SKM-1 (cell line): ENCODE measurements at regions not wholly inside any gene's neighbourhood (a gene's known extent, or its start where the extent isn't known, plus 50 kb on each side); places are given as distances from the start of the nearest gene placed in this dataset.
"Not testable (repeated sequence)": the region's sequence is repeated elsewhere in the genome, so short reads cannot be mapped to it uniquely, and the experiment has no call there.

Source experiments
- DNase-seq: peaks from one replicate; lab custom pipeline; 2025; ENCODE audit not compliant: unreplicated experiment; lab: John Stamatoyannopoulos, UW

DNA sequence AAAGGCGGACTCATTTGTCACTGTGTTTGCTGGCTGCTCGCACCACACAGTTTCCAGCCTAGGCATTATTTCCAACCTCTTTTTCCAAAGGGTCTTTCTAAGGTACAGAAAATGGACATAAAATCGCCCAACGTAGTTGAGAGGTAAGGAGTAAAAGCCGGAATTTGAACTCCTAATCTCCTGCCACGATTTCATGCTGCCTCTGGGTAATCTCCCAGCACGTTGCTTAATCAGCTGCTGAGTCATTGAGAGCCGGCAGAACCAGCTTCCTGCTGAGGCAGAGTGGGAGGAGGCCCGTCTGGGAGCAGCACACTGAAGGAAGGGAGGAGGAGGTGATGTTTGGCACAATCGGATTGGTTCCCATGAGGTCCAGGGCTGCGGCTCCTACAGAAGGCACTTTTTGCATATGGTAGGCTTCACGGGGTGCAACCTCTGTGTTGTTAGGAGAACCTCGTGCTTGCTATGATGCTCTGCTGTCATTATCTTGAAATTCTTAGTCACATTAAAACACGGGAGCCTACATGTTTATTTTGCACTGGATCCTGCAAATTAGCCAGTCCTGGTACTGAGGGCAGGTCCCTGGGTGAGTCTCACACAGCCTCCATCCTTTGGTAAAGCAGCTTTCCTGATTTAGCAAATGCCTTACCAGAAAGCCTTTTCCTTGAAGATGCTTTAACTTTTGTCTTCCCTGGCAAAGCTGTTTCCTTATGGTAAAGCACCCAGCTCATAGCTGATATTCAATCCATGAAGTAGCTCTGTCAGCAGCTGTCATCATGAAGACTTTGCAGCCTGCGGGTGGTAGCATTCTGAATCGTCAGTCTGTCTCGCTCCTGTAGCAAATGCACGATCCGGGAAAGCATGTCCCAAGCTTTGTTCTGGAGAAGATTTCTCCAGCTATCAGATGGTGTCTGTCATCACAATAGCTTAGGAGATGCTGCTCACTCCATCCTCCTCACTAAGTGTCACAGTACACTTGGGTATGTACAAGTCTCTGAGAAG lies 191.6 kb upstream of the MSX2 start:
- peak; percentile 88 for DNase-seq

- DNase-seq, result peak; percentile 12
Measured at GRCh38 chr5:174533751-174534241, 190.6 kb upstream of the MSX2 start.

- DNase-seq, result no peak
Measured at GRCh38 chr5:174535669-174536068, 188.7 kb upstream of the MSX2 start.

GRCh38 chr5:174539823-174540222 lies 184.6 kb upstream of the MSX2 start:
- not testable (repeated sequence) for DNase-seq

- DNase-seq, result no peak
Measured at GRCh38 chr5:174542037-174542436, 182.3 kb upstream of the MSX2 start.

DNA sequence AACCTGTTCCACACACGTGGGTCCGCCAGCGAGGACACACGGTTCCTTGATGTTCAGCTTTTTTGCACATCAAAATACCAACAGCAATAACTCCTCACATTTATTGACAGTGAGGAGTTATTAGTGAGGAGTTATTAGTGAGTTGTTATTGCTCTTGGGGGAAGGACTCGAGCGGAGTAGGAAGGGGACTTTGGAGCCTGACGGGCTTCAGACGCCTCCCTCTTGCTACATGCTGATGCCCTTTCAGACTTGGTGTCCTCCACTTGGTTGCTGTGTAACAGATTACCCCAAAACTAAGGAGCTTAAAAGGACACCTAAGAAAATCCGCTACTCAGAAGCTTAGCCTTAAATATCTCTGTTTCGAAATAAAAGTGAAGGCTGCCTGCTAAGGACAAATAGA lies 181.9 kb upstream of the MSX2 start:
- DNase-seq, result no peak

DNA sequence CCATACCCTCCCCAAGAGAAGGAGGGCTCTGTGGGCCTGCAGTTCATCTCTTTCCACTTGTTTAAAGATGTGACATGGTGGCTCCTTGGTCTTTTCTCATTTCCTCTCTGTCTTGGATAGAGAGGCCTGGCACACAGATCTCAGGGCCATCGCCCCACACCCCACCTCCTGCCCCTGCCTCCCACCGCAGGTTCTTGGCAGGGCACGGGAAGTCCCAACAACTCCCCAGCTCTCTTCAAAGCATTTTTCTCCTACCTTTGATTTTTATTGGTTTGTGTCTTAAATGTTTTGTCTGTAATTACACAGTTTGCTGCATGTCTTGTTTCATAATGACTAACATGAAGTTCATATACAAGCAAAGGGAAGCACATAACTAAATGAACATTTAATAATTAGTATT lies 178.5 kb upstream of the MSX2 start:
- DNase-seq, result no peak

GRCh38 chr5:174547814-174548213 lies 176.6 kb upstream of the MSX2 start:
- DNase-seq, result no peak

DNA sequence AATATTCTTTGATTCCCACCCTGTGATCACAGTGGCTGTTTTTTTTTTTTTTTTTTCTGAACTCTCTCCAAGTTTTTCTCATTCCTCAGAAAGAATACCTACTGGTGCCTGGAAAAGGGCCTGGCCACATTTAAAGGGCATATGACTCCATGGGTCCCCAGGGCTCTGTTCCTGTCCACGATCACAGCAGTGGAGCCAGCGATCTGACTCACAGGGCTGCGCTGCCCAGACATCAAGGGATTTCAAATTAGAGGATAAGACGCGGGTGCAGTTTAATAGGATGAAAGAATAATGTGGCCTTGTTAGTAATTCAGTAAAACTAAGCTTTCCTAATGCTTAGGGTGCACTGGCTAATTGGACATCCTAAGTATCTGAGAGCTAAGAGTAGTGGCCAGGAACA lies 175.1 kb upstream of the MSX2 start:
- no peak for DNase-seq

- no peak for DNase-seq
Measured at GRCh38 chr5:174550026-174550425, 174.4 kb upstream of the MSX2 start.

GRCh38 chr5:174552428-174552827 lies 172.0 kb upstream of the MSX2 start:
- no peak for DNase-seq

DNA sequence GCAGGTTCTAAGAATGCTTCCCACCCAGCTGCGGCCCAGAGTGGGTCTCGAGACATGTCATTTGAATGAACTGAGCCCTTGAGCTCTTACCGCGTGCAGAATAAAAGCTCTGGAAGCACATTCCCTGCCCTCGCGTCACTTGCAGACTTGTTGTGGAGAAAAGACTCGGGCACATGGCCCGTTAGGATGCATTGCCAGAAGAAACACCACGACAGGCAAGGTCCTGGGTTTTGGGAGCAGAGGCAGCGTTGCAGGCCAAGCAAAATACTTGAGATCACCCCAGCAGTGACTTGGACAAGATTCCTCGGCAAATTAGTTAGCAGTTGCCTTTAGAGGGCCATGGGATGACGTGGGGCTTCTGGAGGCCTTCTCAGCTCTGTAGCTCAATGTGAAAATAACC lies 170.8 kb upstream of the MSX2 start:
- no peak for DNase-seq

- DNase-seq, result no peak
Measured at GRCh38 chr5:174555726-174556125, 168.7 kb upstream of the MSX2 start.

DNA sequence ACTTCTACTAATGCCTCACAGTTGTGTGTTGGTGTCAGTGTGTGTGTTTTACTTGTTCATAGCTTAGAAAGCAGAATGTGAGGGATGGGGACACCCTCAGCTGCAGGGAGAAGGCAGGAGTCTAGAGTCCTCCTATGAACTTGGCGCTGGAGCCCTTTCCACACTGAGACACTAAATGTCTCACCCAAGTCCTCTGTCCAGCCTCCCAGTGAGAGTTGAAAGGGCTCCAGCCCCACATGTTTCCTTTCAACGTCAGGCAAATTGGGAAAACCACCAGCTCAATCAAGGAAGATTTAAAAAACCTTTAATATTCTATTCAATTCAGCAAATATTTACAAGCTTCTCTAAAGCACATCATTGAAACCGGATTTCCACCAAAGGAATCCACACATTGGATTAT lies 167.6 kb upstream of the MSX2 start:
- DNase-seq, result no peak

DNA sequence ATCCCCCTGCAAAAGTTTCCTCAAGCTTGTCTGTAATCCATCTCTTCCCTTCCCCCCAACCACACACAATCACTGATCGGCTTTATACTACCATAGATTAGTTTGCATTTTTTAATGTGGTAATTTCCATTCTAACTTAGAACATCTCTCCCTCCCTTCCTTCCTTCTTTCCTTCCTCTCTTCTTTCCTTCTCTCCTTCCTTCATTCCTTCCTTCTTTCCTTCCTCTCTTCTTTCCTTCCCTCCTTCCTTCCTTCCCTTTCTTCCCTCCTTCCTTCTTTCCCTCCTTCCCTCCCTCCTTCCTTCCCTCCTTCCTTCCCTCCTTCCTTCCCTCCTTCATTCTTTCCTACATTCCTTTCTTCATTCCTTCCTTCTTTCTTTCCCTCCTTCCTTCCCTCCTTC lies 166.2 kb upstream of the MSX2 start:
- DNase-seq, result no peak

DNA sequence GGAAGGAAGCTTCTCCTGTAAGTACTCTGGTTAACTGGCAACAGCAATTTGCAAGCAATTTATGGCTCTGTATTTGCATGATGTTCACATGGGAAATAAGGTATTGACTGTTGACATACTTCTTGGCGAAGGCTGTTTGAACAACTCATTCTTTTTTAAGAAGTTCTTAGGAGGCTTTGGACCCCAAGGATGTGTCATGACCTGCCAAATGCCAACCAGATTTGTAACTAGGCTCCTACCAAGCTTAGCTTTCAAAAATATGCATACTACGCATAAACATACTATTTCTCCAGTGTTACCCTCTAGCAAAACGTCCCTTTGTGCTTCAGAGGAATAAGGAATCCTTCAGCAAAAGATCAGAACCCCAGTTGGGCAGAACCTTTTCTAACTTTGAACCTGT lies 165.2 kb upstream of the MSX2 start:
- no peak for DNase-seq

GRCh38 chr5:174559566-174560090 lies 164.8 kb upstream of the MSX2 start:
- no peak for DNase-seq

- no peak for DNase-seq
Measured at GRCh38 chr5:174560861-174561260, 163.5 kb upstream of the MSX2 start.

GRCh38 chr5:174563040-174563439 lies 161.3 kb upstream of the MSX2 start:
- not testable (repeated sequence) for DNase-seq

- no peak for DNase-seq
Measured at GRCh38 chr5:174563899-174564298, 160.5 kb upstream of the MSX2 start.

GRCh38 chr5:174567506-174568141 lies 156.8 kb upstream of the MSX2 start:
- no peak for DNase-seq

DNA sequence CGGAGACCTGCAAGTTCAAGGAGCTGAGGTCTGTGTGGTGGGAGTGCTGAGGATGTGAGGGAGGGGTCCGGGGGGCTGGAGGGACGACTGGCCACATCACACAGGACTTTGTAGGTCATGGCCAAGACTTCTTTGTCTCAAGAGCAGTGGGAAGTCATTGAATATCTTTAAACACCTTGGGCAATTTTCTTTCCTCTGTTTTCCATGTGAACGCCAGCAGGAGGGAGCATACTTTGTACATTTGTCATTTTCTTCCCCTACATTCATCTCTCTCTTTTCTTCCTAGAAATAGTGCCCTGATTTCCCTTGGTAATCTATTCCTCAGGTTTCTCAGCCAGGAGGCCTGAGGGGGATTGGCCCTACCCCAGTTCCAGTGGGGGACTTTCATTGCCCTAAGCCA lies 153.7 kb upstream of the MSX2 start:
- no peak for DNase-seq
